ENCODE measurements at regions not wholly inside any gene's neighbourhood (a gene's known extent, or its start where the extent isn't known, plus 50 kb on each side); places are given as distances from the start of the nearest gene placed in this dataset.

DNA sequence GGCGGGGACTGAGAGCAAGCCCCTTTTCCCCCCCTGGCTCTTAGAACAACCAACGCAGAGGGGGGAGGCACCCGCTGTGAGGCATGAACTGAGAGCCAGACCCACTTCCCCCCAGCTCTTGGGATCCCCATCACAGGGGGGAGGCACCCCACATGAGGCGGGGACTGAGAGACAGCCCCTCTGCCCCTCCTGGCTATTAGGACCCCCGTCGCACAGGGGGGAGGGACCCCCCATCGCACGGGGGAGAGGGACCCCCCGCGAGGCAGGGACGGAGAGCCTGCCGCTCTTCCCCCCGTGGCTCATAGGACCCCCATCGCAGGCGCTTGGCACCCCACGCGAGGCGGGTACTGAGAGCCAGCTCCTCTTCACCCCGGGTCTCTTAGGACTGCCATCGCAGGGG is 195.8 kb upstream of the PZP start:
- Histone ChIP-seq H4K5ac (ENCODE audit: insufficient read length, low read depth, low read length) (no peak overlapping the region), H2BK12ac (ENCODE audit: low read depth, low read length) (no peak overlapping the region), H3K36me3 (ENCODE audit: control insufficient read depth in 2 of 4, insufficient read depth in 4 of 4, low read length in 3 of 4) (no peaks in the 10 kb centered on the region), H2BK5ac (ENCODE audit: low read depth, low read length) (no peak overlapping the region), H3K79me1 (ENCODE audit: low read depth, low read length) (no peaks in the 10 kb centered on the region), H3K56ac (replicated peaks; ENCODE audit: insufficient read length, low read depth, low read length) (no peak overlapping the region), H3K18ac (ENCODE audit: extremely low read depth, low read length) (no peak overlapping the region), H2AK5ac (ENCODE audit: low read depth, low read length) (no peak overlapping the region), H3K9ac (replicated peaks in 1 of 4; ENCODE audit: extremely low read depth in 1 of 4, low read depth in 3 of 4, low read length in 3 of 4) (no peak overlapping the region), H3K27ac (ENCODE audit: low read depth, low read length) (no peak overlapping the region), H4K20me1 (replicated peaks in 1 of 2; ENCODE audit: control insufficient read depth in 1 of 2, insufficient read depth in 2 of 2, low read length in 2 of 2) (no peaks in the 10 kb centered on the region), H3K4me3 (ENCODE audit: extremely low read depth in 1 of 4, insufficient read depth in 2 of 4, low read depth in 3 of 4, low read length in 4 of 4) (no peak overlapping the region), H3K4me2 (ENCODE audit: insufficient read depth in 1 of 2, low read depth in 2 of 2, low read length in 2 of 2) (no peak overlapping the region), H3K23ac (ENCODE audit: insufficient read length) (no peak overlapping the region), H3K4me1 (replicated peaks in 1 of 4; ENCODE audit: control insufficient read depth in 3 of 4, insufficient read depth in 4 of 4, low read length in 3 of 4) (no peaks in the 10 kb centered on the region), H2BK20ac (ENCODE audit: low read length) (no peak overlapping the region), H3K4ac (replicated peaks; ENCODE audit: insufficient read length, low read depth, low read length) (no peak overlapping the region), H3K23me2 (ENCODE audit: low read depth, low read length) (no peaks in the 10 kb centered on the region), H2BK120ac (replicated peaks; ENCODE audit: low read depth, low read length) (no peak overlapping the region), H4K91ac (replicated peaks; ENCODE audit: insufficient read length, low read length) (no peak overlapping the region), H4K8ac (ENCODE audit: extremely low read depth, insufficient read depth, low read length) (no peak overlapping the region), H2BK15ac (ENCODE audit: low read length) (no peak overlapping the region), H3K27me3 (replicated peaks in 1 of 4; ENCODE audit: control insufficient read depth in 3 of 4, extremely low read depth in 1 of 4, insufficient read depth in 3 of 4, low read length in 3 of 4) (peaks cover 0 to 4% (median 0%) of the 10 kb centered on the region in 4 experiments; a peak in 2 of 7 replicates), H3K14ac (ENCODE audit: insufficient read length) (no peak overlapping the region), H2AFZ (ENCODE audit: low read length) (no peak overlapping the region), H3K79me2 (ENCODE audit: control insufficient read depth in 1 of 2, insufficient read depth in 2 of 2, low read length in 2 of 2) (no peaks in the 10 kb centered on the region), H3K9me3 (ENCODE audit: insufficient read depth in 2 of 2, low read depth in 1 of 2, low read length in 1 of 2) (no peaks in the 10 kb centered on the region)
- CTCF ChIA-PET (ENCODE audit: partially characterized antibody): no interaction called here
- no peak for TF ChIP-seq EZH2 (IDR thresholded peaks at IDR 0.05; ENCODE audit: low read depth, low read length, severe bottlenecking)
- TF ChIP-seq FOSL1 (IDR thresholded peaks at IDR 0.05; ENCODE audit: insufficient read depth, low read depth, low read length): no peak
- TF ChIP-seq ZNF274 (IDR thresholded peaks at IDR 0.05; ENCODE audit: borderline replicate concordance, extremely low read depth, low read length): no peak
- TF ChIP-seq TAF1 (IDR thresholded peaks at IDR 0.05; ENCODE audit: low read depth, low read length): no peak
- TF ChIP-seq JUND (IDR thresholded peaks at IDR 0.05; ENCODE audit: low read length): no peak
- TF ChIP-seq YY1 (IDR thresholded peaks at IDR 0.05; ENCODE audit: low read depth, low read length): no peak
- no peak for TF ChIP-seq POU5F1 (IDR thresholded peaks at IDR 0.05; ENCODE audit: low read depth, low read length)
- TF ChIP-seq, protein P1, sequence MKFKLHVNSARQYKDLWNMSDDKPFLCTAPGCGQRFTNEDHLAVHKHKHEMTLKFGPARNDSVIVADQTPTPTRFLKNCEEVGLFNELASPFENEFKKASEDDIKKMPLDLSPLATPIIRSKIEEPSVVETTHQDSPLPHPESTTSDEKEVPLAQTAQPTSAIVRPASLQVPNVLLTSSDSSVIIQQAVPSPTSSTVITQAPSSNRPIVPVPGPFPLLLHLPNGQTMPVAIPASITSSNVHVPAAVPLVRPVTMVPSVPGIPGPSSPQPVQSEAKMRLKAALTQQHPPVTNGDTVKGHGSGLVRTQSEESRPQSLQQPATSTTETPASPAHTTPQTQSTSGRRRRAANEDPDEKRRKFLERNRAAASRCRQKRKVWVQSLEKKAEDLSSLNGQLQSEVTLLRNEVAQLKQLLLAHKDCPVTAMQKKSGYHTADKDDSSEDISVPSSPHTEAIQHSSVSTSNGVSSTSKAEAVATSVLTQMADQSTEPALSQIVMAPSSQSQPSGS (IDR thresholded peaks at IDR 0.05; ENCODE audit: low read length): no peak
- no CpG with 5 or more reads among the region's 20 CpGs for WGBS, 2 experiments (ENCODE audit: extremely low coverage in 1 of 2, insufficient coverage in 1 of 2, insufficient read length in 1 of 2, insufficient replicate concordance in 2 of 2, low coverage in 1 of 2, low lambda C conversion rate in 2 of 2, missing lambda C conversion rate in 1 of 2)
- POLR2A ChIA-PET (ENCODE audit: partially characterized antibody): no interaction called here
- no peak for DNase-seq (ENCODE audit: low read depth in 1 of 2, low spot score in 2 of 2)
- no peak for FAIRE-seq
